ENCODE measurements at regions not wholly inside any gene's neighbourhood (a gene's known extent, or its start where the extent isn't known, plus 50 kb on each side); places are given as distances from the start of the nearest gene placed in this dataset.

DNA sequence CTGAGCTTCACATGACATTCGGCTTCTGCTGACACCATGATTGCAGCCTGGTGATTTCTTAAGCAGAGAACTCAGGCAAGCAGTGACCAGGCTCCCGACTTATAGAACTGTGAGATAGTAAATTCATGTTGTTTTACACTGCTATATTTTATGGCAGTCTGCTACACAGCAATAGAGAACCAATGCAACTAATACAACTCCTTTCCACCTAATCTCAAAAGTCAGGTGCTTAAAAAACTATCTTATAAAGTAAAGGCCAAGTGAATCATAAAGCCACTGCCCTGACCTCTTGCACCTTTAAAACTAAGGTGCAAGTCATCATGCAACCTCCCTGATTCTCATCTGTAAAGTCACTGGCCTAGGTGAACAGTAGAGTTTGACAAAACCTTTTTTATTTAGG lies 95.3 kb upstream of the GLS start:
- no peak for DNase-seq
- no TSS peak for BruUV-seq (replicated peaks)
- H3K36me3 Mint-ChIP-seq (ENCODE audit: insufficient read depth, unreplicated experiment) = no peaks in the 10 kb centered on the region
- no peak overlapping the region for H3K4me3 Mint-ChIP-seq (ENCODE audit: low read depth, unreplicated experiment)
- peaks cover 2% of the 10 kb centered on the region for H3K9me3 Mint-ChIP-seq (ENCODE audit: low read depth, unreplicated experiment)
- TF ChIP-seq, protein P1, sequence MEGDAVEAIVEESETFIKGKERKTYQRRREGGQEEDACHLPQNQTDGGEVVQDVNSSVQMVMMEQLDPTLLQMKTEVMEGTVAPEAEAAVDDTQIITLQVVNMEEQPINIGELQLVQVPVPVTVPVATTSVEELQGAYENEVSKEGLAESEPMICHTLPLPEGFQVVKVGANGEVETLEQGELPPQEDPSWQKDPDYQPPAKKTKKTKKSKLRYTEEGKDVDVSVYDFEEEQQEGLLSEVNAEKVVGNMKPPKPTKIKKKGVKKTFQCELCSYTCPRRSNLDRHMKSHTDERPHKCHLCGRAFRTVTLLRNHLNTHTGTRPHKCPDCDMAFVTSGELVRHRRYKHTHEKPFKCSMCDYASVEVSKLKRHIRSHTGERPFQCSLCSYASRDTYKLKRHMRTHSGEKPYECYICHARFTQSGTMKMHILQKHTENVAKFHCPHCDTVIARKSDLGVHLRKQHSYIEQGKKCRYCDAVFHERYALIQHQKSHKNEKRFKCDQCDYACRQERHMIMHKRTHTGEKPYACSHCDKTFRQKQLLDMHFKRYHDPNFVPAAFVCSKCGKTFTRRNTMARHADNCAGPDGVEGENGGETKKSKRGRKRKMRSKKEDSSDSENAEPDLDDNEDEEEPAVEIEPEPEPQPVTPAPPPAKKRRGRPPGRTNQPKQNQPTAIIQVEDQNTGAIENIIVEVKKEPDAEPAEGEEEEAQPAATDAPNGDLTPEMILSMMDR (IDR thresholded peaks at IDR 0.05; ENCODE audit: unreplicated experiment) = no peak
- intact Hi-C loops (cut with micrococcal nuclease; ENCODE audit: unreplicated experiment) = loop anchor here (5.0 kb wide), 2 partner anchors 162 to 367 kb away; partner anchors contain the start of gene STAT4
- H3K4me1 Mint-ChIP-seq (ENCODE audit: low read depth, unreplicated experiment) = peaks cover 40% of the 10 kb centered on the region
- no peak overlapping the region for H3K27ac Mint-ChIP-seq (ENCODE audit: unreplicated experiment)
- no peaks in the 10 kb centered on the region for H3K27me3 Mint-ChIP-seq (ENCODE audit: unreplicated experiment)
- CTCF ChIA-PET = interaction anchor here (0.7 kb wide), 1 partner anchor 149 kb away, joined by 4 read pairs; no protein-coding TSS in a partner anchor

DNA sequence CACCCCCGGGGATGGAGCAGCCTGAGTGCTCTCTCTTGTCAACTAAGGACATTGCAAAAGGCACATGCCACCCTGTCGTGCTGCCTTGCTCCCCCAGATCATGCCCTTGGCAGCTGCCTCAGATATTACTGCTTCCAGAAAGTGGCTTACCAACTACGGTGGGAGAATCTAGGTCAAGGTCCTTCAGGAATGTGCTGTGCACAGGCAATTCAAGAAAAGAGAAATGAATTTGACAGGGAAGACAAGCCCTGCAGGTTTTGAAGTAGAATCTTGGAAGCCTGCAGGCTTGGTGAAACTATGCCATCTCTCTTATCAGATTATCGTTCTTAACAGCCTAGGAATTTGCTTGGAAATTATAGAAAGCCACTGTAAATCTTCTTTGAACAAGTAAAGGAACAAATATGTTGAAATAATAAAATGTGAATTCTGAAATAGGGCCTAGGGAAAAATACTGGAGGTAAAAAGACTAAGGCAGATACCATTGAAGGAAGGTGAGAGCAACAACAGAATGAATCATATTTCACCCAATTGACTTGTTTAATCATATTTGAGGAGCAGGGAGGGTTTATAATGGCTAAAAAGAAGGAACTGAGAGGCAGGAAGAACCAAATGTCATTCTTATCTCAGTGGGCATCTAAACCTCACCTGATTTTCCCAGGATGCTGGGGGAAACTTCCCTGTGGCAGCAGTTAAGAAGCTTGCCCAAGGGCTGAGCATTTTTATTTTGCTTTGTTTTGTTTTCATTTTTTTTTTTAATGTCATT lies 94.0 kb upstream of the GLS start:
- no peaks in the 10 kb centered on the region for H3K36me3 Mint-ChIP-seq (ENCODE audit: insufficient read depth, unreplicated experiment)
- H3K4me1 Mint-ChIP-seq (ENCODE audit: low read depth, unreplicated experiment) = peaks cover 46% of the 10 kb centered on the region
- H3K4me3 Mint-ChIP-seq (ENCODE audit: low read depth, unreplicated experiment) = no peak overlapping the region
- H3K9me3 Mint-ChIP-seq (ENCODE audit: low read depth, unreplicated experiment) = peaks cover 2% of the 10 kb centered on the region
- intact Hi-C loops (cut with micrococcal nuclease; ENCODE audit: unreplicated experiment) = loop anchor here (5.0 kb wide), 2 partner anchors 161 to 366 kb away; partner anchors contain the start of gene STAT4
- no peaks in the 10 kb centered on the region for H3K27me3 Mint-ChIP-seq (ENCODE audit: unreplicated experiment)
- no peak for DNase-seq
- H3K27ac Mint-ChIP-seq (ENCODE audit: unreplicated experiment) = no peak overlapping the region
- TF ChIP-seq, protein P1 (IDR thresholded peaks at IDR 0.05; ENCODE audit: unreplicated experiment) = no peak
- CTCF ChIA-PET = no interaction called here
- BruUV-seq (replicated peaks) = no TSS peak

DNA sequence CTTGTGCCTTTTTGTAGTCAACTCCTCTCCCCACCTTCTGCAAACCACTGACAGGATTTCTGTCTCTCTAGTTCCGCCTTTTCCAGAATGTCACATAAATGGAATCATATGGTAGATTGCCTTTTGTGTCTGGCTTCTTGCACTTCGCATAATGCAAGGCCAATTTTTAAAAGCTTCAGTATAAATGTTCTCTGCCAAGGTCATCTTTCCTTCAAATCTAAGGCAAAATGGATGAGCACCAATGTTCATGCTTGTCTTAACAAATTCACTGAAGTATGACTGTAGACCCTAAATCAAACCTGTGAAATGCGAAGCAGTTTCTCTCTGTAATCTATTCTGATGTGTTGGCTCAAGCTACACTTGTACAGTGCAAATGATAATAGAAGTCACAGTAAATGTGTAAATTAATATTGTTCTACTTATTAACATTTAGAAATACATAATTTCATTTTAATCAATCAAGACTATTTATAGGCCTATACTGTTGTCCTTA lies 92.8 kb upstream of the GLS start:
- intact Hi-C loops (cut with micrococcal nuclease; ENCODE audit: unreplicated experiment) = loop anchor here (5.0 kb wide), 2 partner anchors 160 to 365 kb away; partner anchors contain the start of gene STAT4
- DNase-seq = no peak
- H3K4me1 Mint-ChIP-seq (ENCODE audit: low read depth, unreplicated experiment) = peaks cover 55% of the 10 kb centered on the region
- no peak overlapping the region for H3K4me3 Mint-ChIP-seq (ENCODE audit: low read depth, unreplicated experiment)
- H3K36me3 Mint-ChIP-seq (ENCODE audit: insufficient read depth, unreplicated experiment) = no peaks in the 10 kb centered on the region
- CTCF ChIA-PET = interaction anchor here (0.7 kb wide), 1 partner anchor 28 kb away, joined by 3 read pairs; no protein-coding TSS in a partner anchor
- no TSS peak for BruUV-seq (replicated peaks)
- H3K9me3 Mint-ChIP-seq (ENCODE audit: low read depth, unreplicated experiment) = peaks cover 2% of the 10 kb centered on the region
- no peaks in the 10 kb centered on the region for H3K27me3 Mint-ChIP-seq (ENCODE audit: unreplicated experiment)
- H3K27ac Mint-ChIP-seq (ENCODE audit: unreplicated experiment) = no peak overlapping the region
- TF ChIP-seq, protein P1 (IDR thresholded peaks at IDR 0.05; ENCODE audit: unreplicated experiment) = no peak

DNA sequence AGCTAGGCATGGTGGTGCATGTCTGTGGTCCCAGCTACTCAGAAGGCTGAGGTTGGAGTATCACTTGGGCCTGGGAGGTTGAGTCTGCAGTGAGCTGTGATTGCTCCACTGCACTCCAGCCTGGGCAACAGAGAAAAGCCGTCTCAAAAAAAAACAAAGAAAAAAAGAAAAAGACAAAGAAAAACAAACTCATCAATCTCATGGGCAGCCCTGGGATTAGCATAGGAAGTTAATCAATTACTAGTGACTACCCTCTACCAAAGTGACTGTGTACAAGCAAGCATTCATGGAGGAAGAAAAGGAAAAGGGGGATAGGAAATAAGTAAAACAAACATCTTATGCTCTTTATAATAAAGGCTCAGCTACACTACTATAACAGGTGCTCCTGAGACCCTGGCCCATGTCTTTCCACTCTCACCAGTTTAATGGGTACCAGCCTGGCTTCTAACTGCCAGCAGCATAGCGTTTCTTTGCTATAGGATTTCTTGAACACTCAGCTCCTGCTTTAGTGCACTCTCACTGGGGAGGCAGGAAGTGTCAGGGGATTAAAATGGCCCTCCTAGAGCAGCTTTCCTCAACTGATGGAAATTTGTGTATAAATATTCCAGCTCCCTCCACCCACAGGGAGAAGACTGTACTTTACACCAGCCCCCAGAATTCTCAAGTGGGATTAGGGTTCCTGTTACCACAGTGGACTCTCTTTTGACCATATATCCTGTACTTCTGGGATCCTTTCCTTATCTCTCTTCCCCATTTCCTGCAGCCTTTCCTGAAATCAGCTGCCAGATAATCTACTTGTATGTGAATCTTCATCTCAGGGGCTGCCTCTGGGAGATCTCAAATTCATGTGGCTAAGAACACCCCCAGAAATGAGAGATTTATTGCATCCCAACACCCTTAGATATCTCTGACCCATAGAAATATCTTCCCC lies 91.3 kb upstream of the GLS start:
- Mint-ChIP-seq H3K4me3 (ENCODE audit: low read depth, unreplicated experiment) (no peak overlapping the region), H3K4me1 (ENCODE audit: low read depth, unreplicated experiment) (peaks cover 55% of the 10 kb centered on the region), H3K36me3 (ENCODE audit: insufficient read depth, unreplicated experiment) (no peaks in the 10 kb centered on the region)

More for the DNA sequence above, 91.3 kb upstream of the GLS start:
- Mint-ChIP-seq H3K27ac (ENCODE audit: unreplicated experiment) (no peak overlapping the region), H3K9me3 (ENCODE audit: low read depth, unreplicated experiment) (no peaks in the 10 kb centered on the region), H3K27me3 (ENCODE audit: unreplicated experiment) (no peaks in the 10 kb centered on the region)
- CTCF ChIA-PET = interaction anchor here (0.6 to 0.7 kb wide), 2 partner anchors 72 to 91 kb away, joined by 3 read pairs; no protein-coding TSS in a partner anchor
- intact Hi-C loops (cut with micrococcal nuclease; ENCODE audit: unreplicated experiment) = loop anchor here (5.0 kb wide), 2 partner anchors 158 to 363 kb away; partner anchors contain the start of gene STAT4
- no TSS peak for BruUV-seq (replicated peaks)
- TF ChIP-seq, protein P1 (IDR thresholded peaks at IDR 0.05; ENCODE audit: unreplicated experiment) = no peak
- no peak for DNase-seq

All from Calu3 (cell line).